OCI-LY3 (cell line): ENCODE measurements at regions not wholly inside any gene's neighbourhood (a gene's known extent, or its start where the extent isn't known, plus 50 kb on each side); places are given as distances from the start of the nearest gene placed in this dataset.

ENCODE experiments used
- H2AFZ ChIP-seq: fragments of 200-600, 300-600 bp; shearing (Covaris generic); 2 replicates; pipeline ENCODE4 v1.6.0; 2014; ENCODE audit warnings: antibody characterized with exemption, low read depth, low read length
- H3K27ac ChIP-seq: fragments of 200-600, 300-600 bp; sonication (generic); 2 replicates; pipeline ENCODE4 v1.5.1; 2014; ENCODE audit warnings: mild to moderate bottlenecking, low read length, moderate library complexity, mixed read lengths
- H3K27me3 ChIP-seq: fragments of 200-600, 300-600 bp; sonication (generic); 2 replicates; pipeline ENCODE4 v1.6.1; 2014; ENCODE audit warnings: low read depth, low read length, mixed read lengths
- H3K36me3 ChIP-seq: fragments of 200-600, 300-600 bp; sonication (generic); replicated peaks from 2 replicates; pipeline ENCODE3; 2014; ENCODE audit warnings: low read depth, low read length, mixed read lengths
- H3K4me1 ChIP-seq: fragments of 300-600, 200-600 bp; sonication (generic); 2 replicates; pipeline ENCODE4 v1.6.1; 2014; ENCODE audit warnings: low read length, mixed read lengths
- H3K4me2 ChIP-seq: fragments of 200-600, 300-600 bp; sonication (generic); 2 replicates; pipeline ENCODE4 v1.6.1; 2014; ENCODE audit warnings: low read length, mixed read lengths
- H3K4me3 ChIP-seq: fragments of 300-600, 200-600 bp; sonication (generic); 2 replicates; pipeline ENCODE4 v1.5.1; 2014; ENCODE audit warnings: antibody characterized with exemption, mild to moderate bottlenecking, low read length, moderate library complexity
- H3K79me2 ChIP-seq: fragments of 300-600, 200-600 bp; shearing (Covaris generic); 2 replicates; pipeline ENCODE4 v1.6.1; 2014; ENCODE audit warnings: mild to moderate bottlenecking, low read length, mixed read lengths
- H3K9ac ChIP-seq: fragments of 300-600, 200-600 bp; shearing (Covaris generic); 2 replicates; pipeline ENCODE4 v1.6.0; 2014; ENCODE audit warnings: mild to moderate bottlenecking, low read length, moderate library complexity
- H3K9me3 ChIP-seq: fragments of 200-600, 300-600 bp; shearing (Covaris generic); 2 replicates; pipeline ENCODE4 v1.6.1; 2014; ENCODE audit warnings: low read length, mixed read lengths; ENCODE audit not compliant: insufficient read depth
- H4K20me1 ChIP-seq: fragments of 200-600, 300-600 bp; sonication (generic); 2 replicates; pipeline ENCODE4 v1.6.1; 2016; ENCODE audit warnings: low read length, mixed read lengths; ENCODE audit not compliant: insufficient read depth
- EZH2phosphoT487 ChIP-seq: fragments of 200-600 bp; shearing (Covaris generic); IDR thresholded peaks from 2 replicates; pipeline ENCODE4 v1.6.1; 2018; ENCODE audit warnings: antibody characterized with exemption, mixed run types, low read depth
- TF ChIP-seq, protein P1 (sequence below): fragments of 200-600, 300-600 bp; sonication (generic); IDR thresholded peaks from 2 replicates; pipeline ENCODE4 v1.5.1; 2014; ENCODE audit warnings: antibody characterized with exemption, low read length, low read depth

DNA sequence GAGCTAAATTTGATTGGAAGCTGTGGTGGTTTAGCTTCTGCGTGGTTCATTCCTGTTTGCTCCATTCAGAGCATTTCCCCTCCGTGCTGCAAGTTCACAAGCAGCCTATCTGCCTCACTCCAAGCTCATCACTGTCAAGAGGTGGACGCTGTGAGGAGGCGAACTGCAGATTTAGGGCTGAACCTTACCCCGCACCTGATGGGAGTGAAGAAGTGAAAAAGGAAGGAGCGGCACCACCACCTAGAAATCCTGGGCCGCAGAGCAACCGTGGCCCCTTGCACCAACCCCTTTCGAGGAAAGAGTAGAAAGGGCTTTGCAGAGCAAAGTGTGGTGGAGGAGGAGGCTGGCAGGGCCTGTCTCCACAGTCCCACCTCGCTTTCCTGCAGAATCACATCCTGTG lies 117.4 kb downstream of the IER5 start:
- Histone ChIP-seq H3K27ac (no peak overlapping the region), H3K36me3 (no peaks in the 10 kb centered on the region), H3K4me3 (no peak overlapping the region), H3K27me3 (peaks cover 55% of the 10 kb centered on the region), H3K4me2 (no peak overlapping the region), H4K20me1 (no peaks in the 10 kb centered on the region), H3K79me2 (no peaks in the 10 kb centered on the region), H3K9ac (no peak overlapping the region), H3K4me1 (no peaks in the 10 kb centered on the region), H2AFZ (no peak overlapping the region), H3K9me3 (no peaks in the 10 kb centered on the region)
- TF ChIP-seq, protein P1, sequence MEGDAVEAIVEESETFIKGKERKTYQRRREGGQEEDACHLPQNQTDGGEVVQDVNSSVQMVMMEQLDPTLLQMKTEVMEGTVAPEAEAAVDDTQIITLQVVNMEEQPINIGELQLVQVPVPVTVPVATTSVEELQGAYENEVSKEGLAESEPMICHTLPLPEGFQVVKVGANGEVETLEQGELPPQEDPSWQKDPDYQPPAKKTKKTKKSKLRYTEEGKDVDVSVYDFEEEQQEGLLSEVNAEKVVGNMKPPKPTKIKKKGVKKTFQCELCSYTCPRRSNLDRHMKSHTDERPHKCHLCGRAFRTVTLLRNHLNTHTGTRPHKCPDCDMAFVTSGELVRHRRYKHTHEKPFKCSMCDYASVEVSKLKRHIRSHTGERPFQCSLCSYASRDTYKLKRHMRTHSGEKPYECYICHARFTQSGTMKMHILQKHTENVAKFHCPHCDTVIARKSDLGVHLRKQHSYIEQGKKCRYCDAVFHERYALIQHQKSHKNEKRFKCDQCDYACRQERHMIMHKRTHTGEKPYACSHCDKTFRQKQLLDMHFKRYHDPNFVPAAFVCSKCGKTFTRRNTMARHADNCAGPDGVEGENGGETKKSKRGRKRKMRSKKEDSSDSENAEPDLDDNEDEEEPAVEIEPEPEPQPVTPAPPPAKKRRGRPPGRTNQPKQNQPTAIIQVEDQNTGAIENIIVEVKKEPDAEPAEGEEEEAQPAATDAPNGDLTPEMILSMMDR = no peak
- TF ChIP-seq EZH2phosphoT487 = no peak

DNA sequence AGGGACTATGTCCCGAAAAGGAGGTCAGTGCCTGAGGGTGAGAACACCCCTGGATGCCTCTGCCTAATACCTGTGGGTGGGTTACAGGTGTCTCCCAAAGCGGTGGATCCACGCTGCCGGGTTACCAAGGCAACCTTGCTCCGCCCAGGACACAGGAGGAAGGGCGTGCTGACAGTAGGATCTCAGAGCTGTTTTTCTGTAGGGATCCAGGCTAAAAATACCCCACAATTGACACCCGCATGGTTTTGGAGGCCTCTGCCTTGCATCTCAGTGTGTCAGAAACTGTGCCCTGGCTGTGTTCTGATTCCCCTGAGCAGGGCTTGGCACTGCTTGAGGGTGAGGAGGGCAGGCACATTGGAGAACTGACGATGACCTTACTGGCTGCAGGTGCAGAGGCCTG lies 118.0 kb downstream of the IER5 start:
- no peaks in the 10 kb centered on the region for H3K9me3 ChIP-seq
- TF ChIP-seq EZH2phosphoT487 = no peak
- TF ChIP-seq, protein P1 = no peak
- H4K20me1 ChIP-seq = no peaks in the 10 kb centered on the region
- no peaks in the 10 kb centered on the region for H3K4me1 ChIP-seq
- H2AFZ ChIP-seq = no peak overlapping the region
- H3K36me3 ChIP-seq = no peaks in the 10 kb centered on the region
- no peak overlapping the region for H3K9ac ChIP-seq
- H3K4me2 ChIP-seq = no peak overlapping the region
- no peak overlapping the region for H3K27ac ChIP-seq
- H3K4me3 ChIP-seq = no peak overlapping the region
- peaks cover 62% of the 10 kb centered on the region for H3K27me3 ChIP-seq
- no peaks in the 10 kb centered on the region for H3K79me2 ChIP-seq

DNA sequence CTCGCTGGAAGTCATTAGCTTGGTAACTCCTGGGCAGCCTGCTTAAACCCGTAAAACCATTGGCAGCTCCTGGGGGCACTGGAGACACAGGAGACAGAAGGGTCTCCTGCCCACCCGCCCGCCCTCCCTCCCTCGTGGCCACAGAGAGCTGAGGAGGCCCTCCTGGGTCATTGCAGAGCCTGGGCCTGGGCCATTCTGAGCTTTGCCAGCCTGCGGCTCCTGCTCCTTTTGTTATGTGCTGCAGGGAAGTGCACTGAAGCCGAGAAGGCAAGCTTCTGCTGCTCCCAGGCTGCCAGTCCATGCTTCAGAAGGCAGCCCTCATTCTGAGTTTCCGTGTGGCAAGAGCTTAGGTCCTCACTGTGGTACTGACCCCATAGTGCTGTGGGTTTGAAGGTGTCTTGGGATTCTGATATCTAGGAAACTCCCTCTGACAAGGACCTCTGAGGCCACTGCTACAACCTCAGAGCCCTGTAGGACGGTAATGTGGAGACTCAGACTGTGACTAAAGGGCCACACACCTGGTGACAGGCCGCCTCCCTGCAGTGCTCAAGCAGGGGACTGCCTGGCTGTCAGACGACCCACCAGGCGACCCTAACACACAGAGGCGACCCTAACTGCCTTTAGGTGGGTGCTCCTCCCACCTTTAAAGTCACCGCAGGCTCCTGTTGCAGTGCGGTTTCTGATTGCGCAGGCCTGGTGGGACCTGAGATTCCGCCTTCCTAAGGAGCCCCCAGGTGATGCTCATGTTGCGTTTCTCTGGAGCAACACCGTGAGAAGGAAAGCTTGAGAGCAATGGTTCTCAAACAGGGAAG lies 118.7 kb downstream of the IER5 start:
- Histone ChIP-seq H3K36me3 (no peaks in the 10 kb centered on the region), H3K9me3 (no peaks in the 10 kb centered on the region), H3K27me3 (peaks cover 68% of the 10 kb centered on the region), H3K4me2 (no peak overlapping the region), H4K20me1 (no peaks in the 10 kb centered on the region), H3K27ac (no peak overlapping the region), H2AFZ (no peak overlapping the region), H3K79me2 (no peaks in the 10 kb centered on the region), H3K4me3 (no peak overlapping the region), H3K4me1 (no peaks in the 10 kb centered on the region), H3K9ac (no peak overlapping the region)
- TF ChIP-seq, protein P1 = no peak
- no peak for TF ChIP-seq EZH2phosphoT487

DNA sequence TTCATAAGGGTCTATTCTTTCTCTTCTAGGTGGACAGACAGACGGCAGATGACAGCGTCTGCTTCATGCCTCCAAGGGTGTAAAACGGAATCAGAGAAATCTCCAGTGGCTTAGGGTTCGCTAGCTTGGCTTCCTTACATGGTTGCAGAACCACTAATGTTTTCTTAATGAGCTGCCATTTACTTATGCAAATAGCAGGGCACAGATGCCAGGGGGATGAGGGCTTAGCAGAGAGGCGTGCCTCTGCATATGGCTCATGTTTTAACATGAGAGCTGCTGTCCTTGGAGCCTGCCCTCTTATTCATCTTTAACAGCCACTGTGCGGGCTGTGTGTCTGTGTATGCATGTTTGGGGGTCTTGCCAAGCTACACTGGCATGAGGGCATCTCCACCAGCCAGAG lies 119.6 kb downstream of the IER5 start:
- H3K9ac ChIP-seq = no peak overlapping the region
- no peak for TF ChIP-seq EZH2phosphoT487
- TF ChIP-seq, protein P1 = no peak
- no peaks in the 10 kb centered on the region for H3K79me2 ChIP-seq
- H3K27me3 ChIP-seq = peaks cover 71% of the 10 kb centered on the region
- H3K4me2 ChIP-seq = no peak overlapping the region
- H3K9me3 ChIP-seq = no peaks in the 10 kb centered on the region
- H3K27ac ChIP-seq = no peak overlapping the region
- no peaks in the 10 kb centered on the region for H3K4me1 ChIP-seq
- no peaks in the 10 kb centered on the region for H4K20me1 ChIP-seq
- H2AFZ ChIP-seq = no peak overlapping the region
- H3K36me3 ChIP-seq = no peaks in the 10 kb centered on the region
- H3K4me3 ChIP-seq = no peak overlapping the region
